ENCODE measurements at regions not wholly inside any gene's neighbourhood (a gene's known extent, or its start where the extent isn't known, plus 50 kb on each side); places are given as distances from the start of the nearest gene placed in this dataset.
"Not testable (repeated sequence)": the region's sequence is repeated elsewhere in the genome, so short reads cannot be mapped to it uniquely, and the experiment has no call there.

- H3K27ac ChIP-seq (ENCODE audit: low read depth, low read length) = no peak overlapping the region
- H3K4me1 ChIP-seq (ENCODE audit: insufficient read depth, low read length) = no peaks in the 10 kb centered on the region
- POLR2A ChIA-PET (ENCODE audit: partially characterized antibody) = no interaction called here
- H3K27me3 ChIP-seq (ENCODE audit: insufficient read depth, low read length) = no peaks in the 10 kb centered on the region
- H3K9me3 Mint-ChIP-seq = no peaks in the 10 kb centered on the region
- H3K36me3 Mint-ChIP-seq = no peaks in the 10 kb centered on the region
- no peak overlapping the region for H3K4me3 Mint-ChIP-seq
- H3K4me3 ChIP-seq (ENCODE audit: low read length in 2 of 2) = no peak overlapping the region
- peaks cover 2 to 6% of the 10 kb centered on the region in 2 donors for H3K27me3 Mint-ChIP-seq
- intact Hi-C loops (cut with micrococcal nuclease) = no loop called here
- H3K4me1 Mint-ChIP-seq = no peaks in the 10 kb centered on the region
- no peak overlapping the region for H3K27ac Mint-ChIP-seq
- no peaks in the 10 kb centered on the region for H3K9me3 ChIP-seq (ENCODE audit: control insufficient read depth in 1 of 2, low read length in 2 of 2)
- no peak for DNase-seq
- H3K36me3 ChIP-seq (ENCODE audit: insufficient read depth, low read length) = no peaks in the 10 kb centered on the region
- CTCF ChIA-PET (ENCODE audit: partially characterized antibody) = no interaction called here
Measured at GRCh38 chr4:56132835-56133234, 184.1 kb downstream of the CEP135 start.

GRCh38 chr4:56132188-56132587, 183.4 kb downstream of the CEP135 start:
- H3K4me3 ChIP-seq (ENCODE audit: low read length in 2 of 2); POLR2A ChIA-PET (ENCODE audit: partially characterized antibody); intact Hi-C loops (cut with micrococcal nuclease); H3K27me3 Mint-ChIP-seq; H3K27ac ChIP-seq (ENCODE audit: low read depth, low read length); H3K27ac Mint-ChIP-seq; DNase-seq; H3K9me3 ChIP-seq (ENCODE audit: control insufficient read depth in 1 of 2, low read length in 2 of 2); H3K4me1 Mint-ChIP-seq; H3K36me3 ChIP-seq (ENCODE audit: insufficient read depth, low read length); H3K4me3 Mint-ChIP-seq; H3K27me3 ChIP-seq (ENCODE audit: insufficient read depth, low read length); CTCF ChIA-PET (ENCODE audit: partially characterized antibody); H3K4me1 ChIP-seq (ENCODE audit: insufficient read depth, low read length); H3K9me3 Mint-ChIP-seq; H3K36me3 Mint-ChIP-seq: not testable (repeated sequence)

- no peaks in the 10 kb centered on the region for H3K4me1 Mint-ChIP-seq
Measured at GRCh38 chr4:56130606-56131155, 181.9 kb downstream of the CEP135 start.

DNA sequence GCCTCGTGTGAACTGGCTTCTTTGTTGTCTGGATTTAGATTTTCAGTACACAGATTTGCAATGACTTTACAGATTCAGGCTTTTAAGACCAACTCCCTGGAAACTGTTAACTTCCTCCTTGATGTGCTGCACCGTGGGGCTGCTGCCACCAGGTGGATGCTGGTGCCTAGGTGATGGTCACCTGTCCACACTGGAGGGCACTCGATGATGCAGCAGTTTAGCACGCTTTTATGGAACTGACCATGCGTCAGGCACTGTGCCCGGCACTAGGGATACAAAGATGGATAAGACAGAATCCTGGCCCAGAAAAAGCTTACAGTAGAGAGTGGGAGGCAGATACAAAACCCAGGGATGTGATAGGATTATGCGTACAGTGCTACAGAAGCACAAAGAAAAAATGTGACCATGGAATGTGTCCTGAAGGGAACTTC, 180.7 kb downstream of the CEP135 start:
- DNase-seq = no peak
- H3K4me1 Mint-ChIP-seq = no peaks in the 10 kb centered on the region
- POLR2A ChIA-PET (ENCODE audit: partially characterized antibody) = no interaction called here

More at GRCh38 chr4:56130606-56131155, 181.9 kb downstream of the CEP135 start:
- DNase-seq = no peak
- Mint-ChIP-seq H3K4me3 (no peak overlapping the region), H3K27me3 (peaks cover 9 to 10% of the 10 kb centered on the region in 2 donors), H3K36me3 (no peaks in the 10 kb centered on the region), H3K9me3 (peaks cover 0 to 3% (median 0%) of the 10 kb centered on the region in 8 donors), H3K27ac (peak overlapping the region in 1 of 7 donors; percentile 39)
- H3K27ac ChIP-seq (ENCODE audit: low read depth, low read length) = no peak overlapping the region
- H3K36me3 ChIP-seq (ENCODE audit: insufficient read depth, low read length) = no peaks in the 10 kb centered on the region
- H3K27me3 ChIP-seq (ENCODE audit: insufficient read depth, low read length) = no peaks in the 10 kb centered on the region
- ChIA-PET POLR2A (ENCODE audit: partially characterized antibody) (no interaction called here), CTCF (ENCODE audit: partially characterized antibody) (no interaction called here)
- H3K4me3 ChIP-seq (ENCODE audit: low read length in 2 of 2) = no peak overlapping the region
- no peaks in the 10 kb centered on the region for H3K4me1 ChIP-seq (ENCODE audit: insufficient read depth, low read length)
- intact Hi-C loops (cut with micrococcal nuclease) = no loop called here
- H3K9me3 ChIP-seq (ENCODE audit: control insufficient read depth in 1 of 2, low read length in 2 of 2) = no peaks in the 10 kb centered on the region

DNA sequence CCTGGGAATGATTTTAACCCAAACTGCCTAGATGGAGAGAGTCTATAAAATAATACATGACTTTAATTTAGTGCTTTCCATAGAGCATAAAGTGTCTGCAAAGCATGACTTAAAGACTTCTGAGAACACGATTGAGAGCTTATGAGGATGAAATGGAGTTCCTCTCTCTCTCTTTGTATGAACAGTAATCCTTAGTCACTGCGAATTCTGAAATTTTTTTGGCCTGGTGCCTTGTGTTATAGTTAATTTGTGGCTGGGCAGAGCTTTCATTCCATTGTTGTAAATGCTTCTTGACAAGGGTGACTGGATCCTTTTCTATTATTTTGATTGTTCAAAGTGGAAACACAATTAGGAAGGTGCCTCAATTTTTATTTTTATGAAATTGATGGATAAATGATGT, 179.5 kb downstream of the CEP135 start:
- Mint-ChIP-seq H3K36me3 (no peaks in the 10 kb centered on the region), H3K27me3 (peaks cover 8 to 10% of the 10 kb centered on the region in 2 donors), H3K27ac (no peak overlapping the region), H3K9me3 (peaks cover 0 to 3% (median 0%) of the 10 kb centered on the region in 8 donors), H3K4me3 (no peak overlapping the region), H3K4me1 (no peaks in the 10 kb centered on the region)
- intact Hi-C loops (cut with micrococcal nuclease) = no loop called here
- Histone ChIP-seq H3K27me3 (ENCODE audit: insufficient read depth, low read length) (no peaks in the 10 kb centered on the region), H3K27ac (ENCODE audit: low read depth, low read length) (no peak overlapping the region), H3K9me3 (ENCODE audit: control insufficient read depth in 1 of 2, low read length in 2 of 2) (no peaks in the 10 kb centered on the region), H3K4me3 (ENCODE audit: low read length in 2 of 2) (no peak overlapping the region), H3K36me3 (ENCODE audit: insufficient read depth, low read length) (no peaks in the 10 kb centered on the region), H3K4me1 (ENCODE audit: insufficient read depth, low read length) (no peaks in the 10 kb centered on the region)
- ChIA-PET CTCF (ENCODE audit: partially characterized antibody) (no interaction called here), POLR2A (ENCODE audit: partially characterized antibody) (no interaction called here)
- DNase-seq = no peak

More for the DNA sequence above, 180.7 kb downstream of the CEP135 start:
- intact Hi-C loops (cut with micrococcal nuclease) = no loop called here
- peaks cover 0 to 3% (median 0%) of the 10 kb centered on the region in 8 donors for H3K9me3 Mint-ChIP-seq
- peaks cover 8 to 9% of the 10 kb centered on the region in 2 donors for H3K27me3 Mint-ChIP-seq
- H3K4me3 Mint-ChIP-seq = no peak overlapping the region
- CTCF ChIA-PET (ENCODE audit: partially characterized antibody) = no interaction called here
- H3K9me3 ChIP-seq (ENCODE audit: control insufficient read depth in 1 of 2, low read length in 2 of 2) = no peaks in the 10 kb centered on the region
- H3K27ac ChIP-seq (ENCODE audit: low read depth, low read length) = no peak overlapping the region
- no peak overlapping the region for H3K27ac Mint-ChIP-seq
- no peaks in the 10 kb centered on the region for H3K36me3 ChIP-seq (ENCODE audit: insufficient read depth, low read length)
- no peaks in the 10 kb centered on the region for H3K4me1 ChIP-seq (ENCODE audit: insufficient read depth, low read length)
- no peaks in the 10 kb centered on the region for H3K27me3 ChIP-seq (ENCODE audit: insufficient read depth, low read length)
- H3K36me3 Mint-ChIP-seq = no peaks in the 10 kb centered on the region
- no peak overlapping the region for H3K4me3 ChIP-seq (ENCODE audit: low read length in 2 of 2)

DNA sequence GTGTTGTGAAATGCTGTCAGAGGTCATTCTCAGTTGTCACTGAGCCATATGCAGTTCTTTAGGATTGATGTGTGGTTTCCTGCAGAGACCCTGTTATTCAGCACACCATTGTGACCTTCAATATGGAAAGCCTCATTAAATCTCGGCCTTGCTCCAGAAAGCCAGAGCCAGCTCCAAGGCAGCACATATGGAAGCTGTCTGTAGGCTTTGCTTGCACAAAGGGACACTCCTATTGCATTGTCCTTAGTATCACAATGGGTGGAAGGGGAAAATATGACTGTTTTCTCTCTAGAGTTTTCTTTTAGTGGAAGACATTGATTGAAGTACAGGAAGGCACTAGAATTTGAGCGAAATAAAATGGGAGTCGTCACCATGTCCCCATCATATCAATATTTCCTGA, 179.0 kb downstream of the CEP135 start:
- H3K4me1 Mint-ChIP-seq = no peaks in the 10 kb centered on the region
- H3K27ac Mint-ChIP-seq = no peak overlapping the region
- peaks cover 8 to 12% of the 10 kb centered on the region in 2 donors for H3K27me3 Mint-ChIP-seq
- DNase-seq = no peak
- H3K27me3 ChIP-seq (ENCODE audit: insufficient read depth, low read length) = no peaks in the 10 kb centered on the region
- no peaks in the 10 kb centered on the region for H3K36me3 ChIP-seq (ENCODE audit: insufficient read depth, low read length)
- H3K9me3 Mint-ChIP-seq = peaks cover 0 to 3% (median 0%) of the 10 kb centered on the region in 8 donors
- no peak overlapping the region for H3K4me3 Mint-ChIP-seq
- intact Hi-C loops (cut with micrococcal nuclease) = no loop called here
- no peak overlapping the region for H3K27ac ChIP-seq (ENCODE audit: low read depth, low read length)
- H3K9me3 ChIP-seq (ENCODE audit: control insufficient read depth in 1 of 2, low read length in 2 of 2) = no peaks in the 10 kb centered on the region
- no peaks in the 10 kb centered on the region for H3K4me1 ChIP-seq (ENCODE audit: insufficient read depth, low read length)
- no peaks in the 10 kb centered on the region for H3K36me3 Mint-ChIP-seq
- ChIA-PET POLR2A (ENCODE audit: partially characterized antibody) (no interaction called here), CTCF (ENCODE audit: partially characterized antibody) (no interaction called here)
- H3K4me3 ChIP-seq (ENCODE audit: low read length in 2 of 2) = no peak overlapping the region

DNA sequence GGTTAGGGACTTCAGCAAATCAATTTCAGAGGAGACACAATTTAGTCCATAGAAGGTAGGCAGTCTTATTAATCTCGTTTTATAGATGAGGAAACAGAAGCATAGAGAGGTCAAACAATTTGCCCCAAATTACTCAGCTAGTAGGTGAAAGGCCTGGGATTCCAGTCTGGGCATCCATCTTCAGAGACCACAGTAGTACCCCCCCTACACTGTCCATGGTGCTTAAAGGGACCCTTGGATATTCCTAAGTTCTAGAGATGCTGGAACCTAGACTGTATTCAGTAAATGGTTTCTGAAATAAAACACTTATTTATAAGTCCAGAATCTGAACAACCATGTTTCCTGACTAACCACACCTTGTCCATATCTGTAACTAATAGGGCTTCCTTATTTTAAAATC, 174.8 kb downstream of the CEP135 start:
- intact Hi-C loops (cut with micrococcal nuclease) = no loop called here
- no peak for DNase-seq
- H3K4me3 Mint-ChIP-seq = no peak overlapping the region
- H3K36me3 Mint-ChIP-seq = no peaks in the 10 kb centered on the region
- ChIA-PET POLR2A (ENCODE audit: partially characterized antibody) (no interaction called here), CTCF (ENCODE audit: partially characterized antibody) (no interaction called here)
- H3K27ac ChIP-seq (ENCODE audit: low read depth, low read length) = no peak overlapping the region
- peaks cover 10 to 15% of the 10 kb centered on the region in 2 donors for H3K27me3 Mint-ChIP-seq
- H3K27ac Mint-ChIP-seq = no peak overlapping the region
- H3K4me1 Mint-ChIP-seq = no peaks in the 10 kb centered on the region
- H3K9me3 Mint-ChIP-seq = peaks cover 0 to 3% (median 0%) of the 10 kb centered on the region in 8 donors
- H3K4me1 ChIP-seq (ENCODE audit: insufficient read depth, low read length) = no peaks in the 10 kb centered on the region
- H3K36me3 ChIP-seq (ENCODE audit: insufficient read depth, low read length) = no peaks in the 10 kb centered on the region
- H3K4me3 ChIP-seq (ENCODE audit: low read length in 2 of 2) = no peak overlapping the region
- H3K9me3 ChIP-seq (ENCODE audit: control insufficient read depth in 1 of 2, low read length in 2 of 2) = no peaks in the 10 kb centered on the region
- no peaks in the 10 kb centered on the region for H3K27me3 ChIP-seq (ENCODE audit: insufficient read depth, low read length)

DNA sequence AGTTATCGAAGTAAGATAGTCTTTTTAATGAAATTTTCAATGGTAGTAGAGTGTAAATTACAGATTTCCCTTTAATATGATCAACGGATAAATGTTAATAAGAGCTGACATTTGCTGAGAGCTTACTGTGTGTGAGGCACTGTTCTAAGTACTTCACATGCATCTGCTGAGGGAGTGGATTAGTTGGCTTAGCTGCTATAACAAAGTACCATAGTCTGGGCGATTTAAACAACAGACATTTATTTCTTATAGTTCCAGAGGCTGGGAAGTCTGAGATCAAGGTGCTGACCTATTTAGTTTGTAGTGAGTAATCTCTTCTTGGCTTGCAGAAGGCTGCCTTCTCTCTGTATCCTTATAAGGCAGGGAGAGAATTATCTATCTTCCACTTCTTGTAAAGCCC, 174.3 kb downstream of the CEP135 start:
- no peaks in the 10 kb centered on the region for H3K4me1 Mint-ChIP-seq
- H3K9me3 ChIP-seq (ENCODE audit: control insufficient read depth in 1 of 2, low read length in 2 of 2) = no peaks in the 10 kb centered on the region
- H3K9me3 Mint-ChIP-seq = peaks cover 0 to 3% (median 0%) of the 10 kb centered on the region in 8 donors
- ChIA-PET CTCF (ENCODE audit: partially characterized antibody) (no interaction called here), POLR2A (ENCODE audit: partially characterized antibody) (no interaction called here)
- H3K27ac Mint-ChIP-seq = no peak overlapping the region
- H3K27me3 ChIP-seq (ENCODE audit: insufficient read depth, low read length) = no peaks in the 10 kb centered on the region
- no peak overlapping the region for H3K4me3 Mint-ChIP-seq
- no peak overlapping the region for H3K4me3 ChIP-seq (ENCODE audit: low read length in 2 of 2)
- H3K4me1 ChIP-seq (ENCODE audit: insufficient read depth, low read length) = no peaks in the 10 kb centered on the region
- H3K36me3 ChIP-seq (ENCODE audit: insufficient read depth, low read length) = no peaks in the 10 kb centered on the region
- H3K27me3 Mint-ChIP-seq = peaks cover 10 to 15% of the 10 kb centered on the region in 2 donors
- intact Hi-C loops (cut with micrococcal nuclease) = no loop called here
- DNase-seq = no peak
- no peak overlapping the region for H3K27ac ChIP-seq (ENCODE audit: low read depth, low read length)
- H3K36me3 Mint-ChIP-seq = no peaks in the 10 kb centered on the region
